ENCODE measurements at regions not wholly inside any gene's neighbourhood (a gene's known extent, or its start where the extent isn't known, plus 50 kb on each side); places are given as distances from the start of the nearest gene placed in this dataset.

GRCh38 chr13:22948421-22948820 lies 232.4 kb upstream of the SGCG start:
- no peak for TF ChIP-seq CTCF (conservative IDR thresholded peaks at IDR 0.05 in 1 of 2, IDR thresholded peaks at IDR 0.05 in 1 of 2; ENCODE audit: extremely low read depth in 1 of 2, insufficient read depth in 1 of 2, low read depth in 1 of 2, low read length in 2 of 2)
- no peak for TF ChIP-seq EZH2 (IDR thresholded peaks at IDR 0.05; ENCODE audit: borderline replicate concordance, low read length)

Data from mammary epithelial cell (primary cell).